ENCODE measurements at regions not wholly inside any gene's neighbourhood (a gene's known extent, or its start where the extent isn't known, plus 50 kb on each side); places are given as distances from the start of the nearest gene placed in this dataset.

DNA sequence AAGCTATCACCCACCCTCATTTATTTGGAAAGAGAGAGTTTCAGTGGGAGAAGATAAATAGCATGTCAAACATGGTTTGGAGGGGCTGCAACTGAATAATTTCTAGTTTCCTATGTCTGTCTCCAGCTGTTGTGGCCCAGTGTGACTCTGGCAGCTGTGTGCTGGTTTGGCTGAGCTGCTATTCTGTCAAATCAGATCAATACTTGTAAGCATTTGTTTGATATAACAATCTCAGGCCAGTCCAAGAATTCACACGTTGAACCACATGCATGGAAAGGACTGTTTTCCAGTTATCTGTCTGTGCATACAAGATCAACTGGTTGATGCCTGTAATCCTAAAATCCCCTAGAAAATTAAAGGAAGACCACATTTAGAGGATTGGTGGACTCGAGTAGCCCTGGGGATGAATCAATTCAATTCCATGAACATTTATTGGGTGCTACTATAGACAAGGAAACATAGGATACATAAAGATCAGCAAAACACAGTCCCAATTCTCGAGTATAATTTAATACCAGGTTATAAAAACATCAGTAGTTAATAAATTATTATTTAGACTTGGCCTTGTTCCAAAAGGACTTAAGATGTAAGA, 209.0 kb upstream of the PARD3B start:
- H3K36me3 Mint-ChIP-seq (ENCODE audit: low read depth): no peaks in the 10 kb centered on the region
- Histone ChIP-seq H3K4me2 (no peak overlapping the region), H3K27me3 (ENCODE audit: insufficient read depth) (no peaks in the 10 kb centered on the region), H3K79me2 (replicated peaks; ENCODE audit: insufficient read depth) (no peaks in the 10 kb centered on the region), H4K20me1 (replicated peaks; ENCODE audit: insufficient read depth) (no peaks in the 10 kb centered on the region), H3F3A (replicated peaks; ENCODE audit: low read depth) (no peaks in the 10 kb centered on the region), H3K4me3 (no peak overlapping the region), H3K27ac (ENCODE audit: low read depth) (no peak overlapping the region), H3K9me2 (ENCODE audit: insufficient read depth) (no peaks in the 10 kb centered on the region), H2AFZ (no peak overlapping the region), H3K4me1 (ENCODE audit: insufficient read depth) (peaks cover 15% of the 10 kb centered on the region), H3K36me3 (ENCODE audit: insufficient read depth) (no peaks in the 10 kb centered on the region)
- TF ChIP-seq STAT1 (IDR thresholded peaks at IDR 0.05; ENCODE audit: unreplicated experiment): no peak
- no peak for TF ChIP-seq ZNF462 (CRISPR knock-in tag; IDR thresholded peaks at IDR 0.05)
- no peak for TF ChIP-seq EZH2phosphoT487 (IDR thresholded peaks at IDR 0.05; ENCODE audit: unreplicated experiment)
- TF ChIP-seq CTCF (conservative IDR thresholded peaks at IDR 0.05; ENCODE audit: low read depth in 2 of 2): no peak
- no peak for TF ChIP-seq REST (IDR thresholded peaks at IDR 0.05; ENCODE audit: unreplicated experiment)
- TF ChIP-seq, protein P1, sequence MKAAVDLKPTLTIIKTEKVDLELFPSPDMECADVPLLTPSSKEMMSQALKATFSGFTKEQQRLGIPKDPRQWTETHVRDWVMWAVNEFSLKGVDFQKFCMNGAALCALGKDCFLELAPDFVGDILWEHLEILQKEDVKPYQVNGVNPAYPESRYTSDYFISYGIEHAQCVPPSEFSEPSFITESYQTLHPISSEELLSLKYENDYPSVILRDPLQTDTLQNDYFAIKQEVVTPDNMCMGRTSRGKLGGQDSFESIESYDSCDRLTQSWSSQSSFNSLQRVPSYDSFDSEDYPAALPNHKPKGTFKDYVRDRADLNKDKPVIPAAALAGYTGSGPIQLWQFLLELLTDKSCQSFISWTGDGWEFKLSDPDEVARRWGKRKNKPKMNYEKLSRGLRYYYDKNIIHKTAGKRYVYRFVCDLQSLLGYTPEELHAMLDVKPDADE (IDR thresholded peaks at IDR 0.05): no peak
- TF ChIP-seq ZNF331 (CRISPR knock-in tag; IDR thresholded peaks at IDR 0.05; ENCODE audit: low read depth): no peak
- no peak for TF ChIP-seq CREB1 (CRISPR knock-in tag; IDR thresholded peaks at IDR 0.05; ENCODE audit: low read depth)
- TF ChIP-seq JUNB (IDR thresholded peaks at IDR 0.05; ENCODE audit: unreplicated experiment): no peak
- no peak for TF ChIP-seq EZH2 (IDR thresholded peaks at IDR 0.05; ENCODE audit: low read depth, unreplicated experiment)
- no peak for TF ChIP-seq NANOG (IDR thresholded peaks at IDR 0.05; ENCODE audit: borderline replicate concordance)
- no peak for TF ChIP-seq ZNF114 (CRISPR knock-in tag; IDR thresholded peaks at IDR 0.05)
- TF ChIP-seq POLR2AphosphoS5 (IDR thresholded peaks at IDR 0.05; ENCODE audit: low read depth): no peak
- DNase-seq (ENCODE audit: low spot score): no peak
- H3K9me3 Mint-ChIP-seq: no peaks in the 10 kb centered on the region
- H3K4me1 Mint-ChIP-seq: peaks cover 17% of the 10 kb centered on the region
- H3K4me3 Mint-ChIP-seq: no peak overlapping the region
- ATAC-seq: no peak
- H3K27me3 Mint-ChIP-seq (ENCODE audit: insufficient read depth, low read depth, poor library complexity): no peaks in the 10 kb centered on the region
- H3K27ac Mint-ChIP-seq: no peak overlapping the region

All from GM23338 (cell line).